Stimulated activated naive CD8-positive, alpha-beta T cell treated with anti-CD3 and anti-CD28 coated beads, Interleukin-15, amount 100 ng/mL, for 72 hours (primary cell): ENCODE measurements at regions not wholly inside any gene's neighbourhood (a gene's known extent, or its start where the extent isn't known, plus 50 kb on each side); places are given as distances from the start of the nearest gene placed in this dataset.
A peak's percentile ranks its signal among the peaks of the same experiment; 100 is the strongest.

Experiments
- ATAC-seq: fragments of 150-1000 bp; cut with Tn5 transposase; 2 replicates; pipeline ENCODE4 v1.10.0; 2021; ENCODE audit warnings: mild to moderate bottlenecking, moderate library complexity
- DNase-seq, 2 donors: peaks; one replicate each; pipeline ENCODE4 v3.0.0; 2021 to 2022
- H3K27ac Mint-ChIP-seq, 2 donors: one replicate each; pipeline ENCODE4 v1.8.0; 2022; ENCODE audit warnings: mild to moderate bottlenecking in 2 of 2, mixed read lengths in 2 of 2, moderate library complexity in 2 of 2
- H3K27me3 Mint-ChIP-seq: one replicate; pipeline ENCODE4 v1.8.0; 2022; ENCODE audit warnings: mixed read lengths
- H3K4me1 Mint-ChIP-seq: one replicate; pipeline ENCODE4 v1.8.0; 2022; ENCODE audit warnings: mild to moderate bottlenecking, mixed read lengths
- H3K4me3 Mint-ChIP-seq, 2 donors: one replicate each; pipeline ENCODE4 v1.8.0; 2022; ENCODE audit warnings: mild to moderate bottlenecking in 2 of 2, mixed read lengths in 2 of 2, moderate library complexity in 1 of 2
- H3K9me3 Mint-ChIP-seq, 2 donors: one replicate each; pipeline ENCODE4 v1.8.0; 2022; ENCODE audit warnings: mixed read lengths in 2 of 2

- Mint-ChIP-seq H3K9me3 (peaks cover 5 to 13% of the 10 kb centered on the region in 2 donors), H3K27ac (no peak overlapping the region), H3K27me3 (no peaks in the 10 kb centered on the region), H3K4me1 (no peaks in the 10 kb centered on the region), H3K4me3 (no peak overlapping the region)
- no peak for ATAC-seq
- DNase-seq = no peak
Observed at GRCh38 chr6:15802466-15802865, 139.6 kb upstream of the DTNBP1 start.

DNA sequence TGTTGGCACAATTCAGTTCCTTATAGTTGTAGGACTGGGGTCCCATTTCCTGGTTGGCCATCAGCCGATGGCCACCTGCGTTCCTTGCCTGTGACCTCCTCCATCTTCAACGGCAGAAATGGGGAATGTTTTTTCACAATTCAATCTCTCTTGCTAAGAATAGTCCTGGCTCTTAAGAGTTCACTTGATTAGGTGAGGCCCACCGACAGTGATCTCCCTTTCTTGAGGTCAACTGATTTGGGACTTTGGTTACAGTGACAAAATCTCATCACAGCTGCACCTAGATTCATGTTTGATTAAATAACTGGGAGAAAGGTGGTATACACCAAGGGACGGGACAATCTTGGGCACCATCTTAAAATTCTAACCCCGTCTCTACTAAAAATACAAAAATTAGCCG is 139.1 kb upstream of the DTNBP1 start:
- no peak for ATAC-seq
- Mint-ChIP-seq H3K9me3 (peaks cover 10 to 18% of the 10 kb centered on the region in 2 donors), H3K4me1 (no peaks in the 10 kb centered on the region), H3K27ac (no peak overlapping the region), H3K4me3 (no peak overlapping the region), H3K27me3 (no peaks in the 10 kb centered on the region)
- DNase-seq = no peak

GRCh38 chr6:15800841-15801617 is 138.2 kb upstream of the DTNBP1 start:
- ATAC-seq = no peak
- no peak overlapping the region for H3K4me3 Mint-ChIP-seq
- no peaks in the 10 kb centered on the region for H3K4me1 Mint-ChIP-seq

GRCh38 chr6:15798533-15799255 is 135.9 kb upstream of the DTNBP1 start:
- Mint-ChIP-seq H3K4me1 (no peaks in the 10 kb centered on the region), H3K4me3 (no peak overlapping the region), H3K27me3 (no peaks in the 10 kb centered on the region), H3K27ac (no peak overlapping the region), H3K9me3 (peaks cover 16 to 21% of the 10 kb centered on the region in 2 donors)
- DNase-seq (no peak), ATAC-seq (no peak)

More at GRCh38 chr6:15800841-15801617, 138.2 kb upstream of the DTNBP1 start:
- Mint-ChIP-seq H3K9me3 (peaks cover 15 to 21% of the 10 kb centered on the region in 2 donors), H3K27ac (no peak overlapping the region), H3K27me3 (no peaks in the 10 kb centered on the region)
- no peak for DNase-seq

GRCh38 chr6:15796844-15797243 is 134.0 kb upstream of the DTNBP1 start:
- DNase-seq = no peak
- H3K4me3 Mint-ChIP-seq = no peak overlapping the region
- no peaks in the 10 kb centered on the region for H3K4me1 Mint-ChIP-seq
- no peak overlapping the region for H3K27ac Mint-ChIP-seq
- H3K27me3 Mint-ChIP-seq = no peaks in the 10 kb centered on the region
- ATAC-seq = no peak
- H3K9me3 Mint-ChIP-seq = peaks cover 16 to 21% of the 10 kb centered on the region in 2 donors

GRCh38 chr6:15796130-15796771 is 133.4 kb upstream of the DTNBP1 start:
- ATAC-seq = no peak
- DNase-seq = no peak
- H3K4me1 Mint-ChIP-seq = no peaks in the 10 kb centered on the region
- no peak overlapping the region for H3K27ac Mint-ChIP-seq
- peaks cover 16 to 21% of the 10 kb centered on the region in 2 donors for H3K9me3 Mint-ChIP-seq
- no peak overlapping the region for H3K4me3 Mint-ChIP-seq
- H3K27me3 Mint-ChIP-seq = no peaks in the 10 kb centered on the region

DNA sequence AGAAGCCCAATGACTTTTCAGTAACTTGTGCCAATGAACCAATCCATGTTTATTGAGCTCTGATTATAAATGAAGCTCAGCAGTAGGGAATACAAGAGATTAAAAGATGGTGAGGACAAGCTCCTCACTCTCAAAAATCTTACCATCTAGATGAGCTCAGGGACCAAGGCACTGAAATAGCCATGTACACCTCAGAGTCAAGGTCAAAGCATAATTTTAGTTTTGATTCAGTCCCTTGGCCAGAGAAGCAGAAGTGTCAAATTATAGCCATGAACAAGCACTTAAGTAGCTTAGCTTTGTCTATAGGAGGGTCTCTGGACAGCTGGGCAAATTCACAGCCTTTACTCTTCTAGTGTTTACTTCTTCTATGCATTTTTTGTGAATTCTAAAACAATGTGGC is 131.0 kb upstream of the DTNBP1 start:
- H3K4me3 Mint-ChIP-seq = no peak overlapping the region
- H3K27me3 Mint-ChIP-seq = no peaks in the 10 kb centered on the region
- H3K9me3 Mint-ChIP-seq = peaks cover 16 to 26% of the 10 kb centered on the region in 2 donors
- DNase-seq (no peak), ATAC-seq (no peak)
- H3K27ac Mint-ChIP-seq = no peak overlapping the region
- H3K4me1 Mint-ChIP-seq = no peaks in the 10 kb centered on the region

DNA sequence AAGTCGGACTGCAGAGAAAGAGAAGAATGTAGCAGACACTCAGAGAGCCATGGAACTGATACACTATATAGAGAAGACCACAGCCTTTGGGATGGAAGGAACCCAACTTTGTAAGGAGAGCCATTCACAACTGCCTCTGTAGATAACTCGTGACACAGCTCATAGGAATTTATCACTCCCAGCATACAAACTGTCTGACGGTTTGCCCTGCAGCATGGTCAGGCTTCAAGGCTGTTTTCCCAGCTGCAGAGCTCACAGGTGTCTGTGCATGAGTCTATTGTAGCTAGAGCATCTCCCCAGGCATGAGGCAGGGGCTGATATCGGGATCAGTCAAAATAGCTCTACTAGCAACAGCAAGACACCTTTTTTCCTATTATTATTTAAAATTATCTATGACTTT is 130.5 kb upstream of the DTNBP1 start:
- Mint-ChIP-seq H3K27me3 (peaks cover 4% of the 10 kb centered on the region), H3K9me3 (peaks cover 12 to 27% of the 10 kb centered on the region in 2 donors), H3K4me1 (no peaks in the 10 kb centered on the region)

DNA sequence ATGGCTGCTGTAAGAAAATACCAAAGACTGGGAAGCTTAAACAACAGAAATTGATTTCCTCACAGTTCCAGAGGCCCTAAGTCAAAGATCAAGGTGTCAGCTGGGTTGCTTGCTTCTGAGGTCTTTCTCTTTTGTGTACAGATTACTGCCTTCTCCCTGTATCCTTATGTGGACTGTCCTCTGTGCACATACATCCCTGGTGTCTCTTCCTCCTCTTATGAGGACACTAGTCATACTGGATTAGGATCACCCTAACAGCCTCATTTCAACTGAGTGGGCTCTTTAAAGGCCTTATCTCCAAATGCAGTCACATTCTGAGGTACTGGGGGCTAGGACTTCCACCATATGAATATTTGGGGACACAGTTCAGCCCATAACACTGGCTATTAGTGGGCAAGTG is 130.0 kb upstream of the DTNBP1 start:
- peaks cover 9% of the 10 kb centered on the region for H3K27me3 Mint-ChIP-seq
- no peaks in the 10 kb centered on the region for H3K4me1 Mint-ChIP-seq
- H3K4me3 Mint-ChIP-seq = no peak overlapping the region
- no peak for DNase-seq
- no peak overlapping the region for H3K27ac Mint-ChIP-seq
- peaks cover 11 to 27% of the 10 kb centered on the region in 2 donors for H3K9me3 Mint-ChIP-seq
- ATAC-seq = no peak

More for the DNA sequence above, 130.5 kb upstream of the DTNBP1 start:
- ATAC-seq (no peak), DNase-seq (no peak)
- Mint-ChIP-seq H3K27ac (no peak overlapping the region), H3K4me3 (no peak overlapping the region)

- Mint-ChIP-seq H3K9me3 (peaks cover 5 to 16% of the 10 kb centered on the region in 2 donors), H3K27me3 (peaks cover 17% of the 10 kb centered on the region), H3K4me3 (no peak overlapping the region), H3K4me1 (no peaks in the 10 kb centered on the region), H3K27ac (no peak overlapping the region)
- no peak for ATAC-seq
- no peak for DNase-seq
Observed at GRCh38 chr6:15791448-15792181, 128.8 kb upstream of the DTNBP1 start.

- no peak overlapping the region for H3K4me3 Mint-ChIP-seq
- H3K4me1 Mint-ChIP-seq = no peaks in the 10 kb centered on the region
- ATAC-seq (no peak), DNase-seq (no peak)
- peaks cover 0 to 16% of the 10 kb centered on the region in 2 donors for H3K9me3 Mint-ChIP-seq
- H3K27me3 Mint-ChIP-seq = peaks cover 19% of the 10 kb centered on the region
- H3K27ac Mint-ChIP-seq = no peak overlapping the region
Observed at GRCh38 chr6:15790116-15790515, 127.3 kb upstream of the DTNBP1 start.

DNA sequence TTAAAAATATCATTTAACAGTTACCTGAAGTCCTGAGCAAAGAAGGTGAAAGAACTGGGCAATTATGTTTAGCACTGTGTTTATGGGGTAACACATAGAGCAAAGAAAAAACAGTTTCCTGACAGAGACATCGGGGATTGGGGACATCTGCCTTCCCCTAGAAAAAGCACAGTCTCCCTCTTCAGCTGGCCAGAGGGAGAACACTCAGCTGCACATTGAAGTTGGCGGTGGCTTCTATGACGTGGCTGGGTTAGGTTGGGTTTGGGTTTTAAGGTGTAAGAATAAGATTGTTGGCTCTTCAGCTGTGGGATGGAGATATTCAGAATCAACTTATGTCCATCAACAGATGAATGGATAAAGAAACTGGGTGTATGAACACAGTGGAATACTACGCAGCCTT is 124.0 kb upstream of the DTNBP1 start:
- Mint-ChIP-seq H3K27ac (peak overlapping the region in 1 of 2 donors; percentile 56), H3K9me3 (peaks cover 0 to 16% of the 10 kb centered on the region in 2 donors), H3K4me1 (no peaks in the 10 kb centered on the region), H3K4me3 (no peak overlapping the region), H3K27me3 (peaks cover 19% of the 10 kb centered on the region)
- ATAC-seq = no peak
- no peak for DNase-seq

GRCh38 chr6:15783484-15783883 is 120.7 kb upstream of the DTNBP1 start:
- no peak for ATAC-seq
- Mint-ChIP-seq H3K9me3 (peaks cover 0 to 7% of the 10 kb centered on the region in 2 donors), H3K4me3 (no peak overlapping the region), H3K4me1 (no peaks in the 10 kb centered on the region), H3K27ac (no peak overlapping the region), H3K27me3 (peaks cover 16% of the 10 kb centered on the region)
- DNase-seq = no peak

GRCh38 chr6:15781890-15782289 is 119.1 kb upstream of the DTNBP1 start:
- Mint-ChIP-seq H3K4me3 (no peak overlapping the region), H3K27me3 (peaks cover 4% of the 10 kb centered on the region), H3K9me3 (no peaks in the 10 kb centered on the region), H3K4me1 (peaks cover 11% of the 10 kb centered on the region), H3K27ac (no peak overlapping the region)
- DNase-seq = no peak
- no peak for ATAC-seq

- no peak overlapping the region for H3K27ac Mint-ChIP-seq
- ATAC-seq (no peak), DNase-seq (no peak)
- H3K4me3 Mint-ChIP-seq = no peak overlapping the region
- no peaks in the 10 kb centered on the region for H3K9me3 Mint-ChIP-seq
- H3K27me3 Mint-ChIP-seq = no peaks in the 10 kb centered on the region
- H3K4me1 Mint-ChIP-seq = peaks cover 17% of the 10 kb centered on the region
Observed at GRCh38 chr6:15781333-15781732, 118.5 kb upstream of the DTNBP1 start.
